ENCODE measurements at regions not wholly inside any gene's neighbourhood (a gene's known extent, or its start where the extent isn't known, plus 50 kb on each side); places are given as distances from the start of the nearest gene placed in this dataset.

GRCh38 chr17:73878923-73879322 lies 234.7 kb upstream of the SDK2 start:
- TF ChIP-seq CTCF (conservative IDR thresholded peaks at IDR 0.05; ENCODE audit: low read depth, low read length) (no peak), EZH2 (IDR thresholded peaks at IDR 0.05; ENCODE audit: low read length, unreplicated experiment) (no peak)

All from PC-3 (cell line).